ENCODE measurements at regions not wholly inside any gene's neighbourhood (a gene's known extent, or its start where the extent isn't known, plus 50 kb on each side); places are given as distances from the start of the nearest gene placed in this dataset.

DNA sequence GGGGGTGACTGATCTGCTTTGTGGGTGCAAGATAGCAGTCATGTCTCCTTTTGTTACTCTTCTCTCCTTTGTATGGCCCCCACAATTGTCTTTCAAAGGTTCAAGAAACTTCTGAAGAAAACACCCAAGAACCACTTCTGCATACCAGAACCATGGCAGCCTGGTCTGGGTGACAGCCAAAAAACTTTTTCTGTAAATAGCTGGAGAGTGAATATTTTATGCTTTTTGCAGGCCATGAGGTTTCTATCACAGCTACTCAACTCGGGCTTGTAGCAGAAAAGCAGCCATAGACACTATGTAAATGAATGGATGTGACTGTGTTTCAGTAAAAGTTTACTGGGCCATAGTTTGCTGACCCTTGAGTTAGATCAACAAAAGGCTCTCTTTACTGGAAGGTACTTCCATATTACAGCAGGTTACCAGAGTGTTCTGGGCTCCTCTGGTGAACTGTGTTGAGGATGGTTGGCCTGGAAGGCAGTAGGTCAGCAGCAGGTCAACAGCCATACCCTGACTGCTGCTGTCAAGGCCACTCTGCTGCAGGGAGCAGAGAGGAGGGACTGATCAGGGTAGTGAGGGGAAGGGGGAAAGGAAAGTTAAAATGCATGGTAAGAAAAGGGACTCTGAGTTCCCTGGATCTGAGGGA lies 116.4 kb downstream of the GDAP2 start:
- peak; percentile 77 for DNase-seq
